Right lobe of liver (tissue), 6 donors: ENCODE measurements at regions not wholly inside any gene's neighbourhood (a gene's known extent, or its start where the extent isn't known, plus 50 kb on each side); places are given as distances from the start of the nearest gene placed in this dataset.
"Not testable (repeated sequence)": the region's sequence is repeated elsewhere in the genome, so short reads cannot be mapped to it uniquely, and the experiment has no call there.

ENCODE experiments used
- ATAC-seq, 4 donors: fragments of 200-7000 bp; cut with Tn5 transposase; one replicate each; pipeline ENCODE4 v1.9.1; 2020; ENCODE audit warnings: mild to moderate bottlenecking in 4 of 4, moderate library complexity in 4 of 4
- DNase-seq, 3 donors: peaks; one replicate each; pipeline ENCODE4 v3.0.0-alpha.2; 2020
- H3K27ac ChIP-seq, 3 donors: fragments of 200-600 bp; one replicate each; pipeline ENCODE4 v1.8.0; 2022
- H3K27me3 ChIP-seq, 2 donors: fragments of 200-600 bp; one replicate each; pipeline ENCODE4 v1.8.0; 2022
- H3K36me3 ChIP-seq, 4 donors: fragments of 200-600 bp; sonication (generic) in 1 of 4; one replicate each; pipeline versions ENCODE4 v1.5.1 to v1.8.0; 2017 to 2022; ENCODE audit warnings: control low read depth in 1 of 4
- H3K4me1 ChIP-seq, 4 donors: fragments of 200-600 bp; sonication (generic) in 1 of 4; one replicate each; pipeline versions ENCODE4 v1.5.1 to v1.8.0; 2017 to 2022; ENCODE audit warnings: control low read depth in 1 of 4
- H3K4me3 ChIP-seq, 3 donors: fragments of 200-600 bp; one replicate each; pipeline ENCODE4 v1.8.0; 2022
- H3K9me3 ChIP-seq, 4 donors: fragments of 200-600 bp; sonication (generic) in 1 of 4; one replicate each; pipeline versions ENCODE4 v1.5.1 to v1.8.0; 2017 to 2022; ENCODE audit warnings: control low read depth in 1 of 4
- CTCF ChIP-seq, 4 donors: fragments of 200-600 bp in 3 of 4; fragments of 450-650 bp in 1 of 4; IDR thresholded peaks; one replicate each; pipeline versions ENCODE4 v1.5.1 to v1.8.0; 2016 to 2022; ENCODE audit warnings: antibody characterized with exemption in 4 of 4, mild to moderate bottlenecking in 2 of 4
- POLR2A ChIP-seq: fragments of 450-650 bp; IDR thresholded peaks from one replicate; pipeline ENCODE4 v1.6.1; 2017; ENCODE audit warnings: antibody characterized with exemption, mild to moderate bottlenecking
- WGBS: methylation state at CpG from one replicate; pipeline ENCODE4 v1.1.6; 2018; ENCODE audit warnings: low coverage, low lambda C conversion rate; ENCODE audit not compliant: insufficient coverage; ENCODE audit errors: missing lambda C conversion rate; 5-methylcytosine and 5-hydroxymethylcytosine counted together
- intact Hi-C, 2 donors: fragments of 100-400 bp; cut with DNase I; formaldehyde crosslinking; loops; one replicate each; pipeline versions ENCODE4 v1.11.2 to v1.14.1; 2022
- donor health status: DM: no; HTN: yes; CAD: no.
- donor health status: DM: no; HTN: no; CAD: no.
- donor health status: DM: no; HTN: no; CAD: no.
- donor health status: DM: no; HTN: yes; CAD: no.
- donor health status: DM: no; HTN: yes; CAD: no.

DNA sequence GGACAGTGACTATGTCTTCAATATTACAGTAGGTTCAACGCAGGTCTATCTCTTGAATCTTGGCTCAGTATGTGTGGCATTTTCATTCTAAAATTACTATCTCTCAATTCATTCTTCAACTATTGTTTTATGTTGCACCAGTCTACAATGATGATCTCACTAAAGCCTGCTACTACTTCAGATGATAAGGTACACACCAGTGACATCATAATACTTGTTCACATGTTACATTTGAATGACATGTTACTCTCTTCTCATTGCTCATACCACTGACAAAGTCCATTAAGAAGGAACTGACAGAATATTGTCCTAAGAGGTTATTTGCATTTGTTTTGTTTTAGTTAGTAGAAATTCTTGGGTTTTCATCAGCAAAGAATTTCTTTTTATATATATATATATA lies 165.2 kb upstream of the ST8SIA4 start:
- H3K4me1 ChIP-seq, result no peaks in the 10 kb centered on the region
- WGBS, result 78% methylated on average over 1 of the region's 1 CpG
- ATAC-seq (no peak), DNase-seq (no peak)
- no peak for TF ChIP-seq POLR2A
- no peak for TF ChIP-seq CTCF (IDR thresholded peaks at IDR 0.05)
- no peak overlapping the region for H3K27ac ChIP-seq
- no peak overlapping the region for H3K4me3 ChIP-seq
- H3K9me3 ChIP-seq, result no peaks in the 10 kb centered on the region
- no peaks in the 10 kb centered on the region for H3K27me3 ChIP-seq
- intact Hi-C loops, result no loop called here
- H3K36me3 ChIP-seq, result no peaks in the 10 kb centered on the region

DNA sequence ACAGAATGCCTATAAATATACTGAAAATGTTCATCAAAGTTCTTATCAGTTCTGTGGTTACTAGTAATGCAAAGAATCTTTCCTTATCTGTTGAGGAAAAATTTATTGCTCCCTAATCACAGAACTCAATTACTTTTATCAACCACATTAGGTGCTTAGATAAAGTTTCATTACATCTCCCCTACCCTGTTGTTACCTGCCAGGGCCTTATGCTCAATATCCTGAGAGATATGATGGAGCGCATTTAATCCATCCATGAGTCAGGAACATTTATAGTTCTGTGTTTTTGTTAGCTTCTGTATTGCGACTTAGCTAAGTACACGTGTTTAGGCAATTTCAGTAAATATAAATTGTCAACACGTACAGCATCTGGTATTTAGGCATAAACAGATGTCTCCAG lies 164.3 kb upstream of the ST8SIA4 start:
- 58% methylated on average over 4 of the region's 4 CpGs for WGBS
- DNase-seq (no peak), ATAC-seq (no peak)
- no peaks in the 10 kb centered on the region for H3K27me3 ChIP-seq
- no peak overlapping the region for H3K4me3 ChIP-seq
- intact Hi-C loops, result no loop called here
- TF ChIP-seq CTCF (IDR thresholded peaks at IDR 0.05) (no peak), POLR2A (no peak)
- no peaks in the 10 kb centered on the region for H3K9me3 ChIP-seq
- no peaks in the 10 kb centered on the region for H3K4me1 ChIP-seq
- no peak overlapping the region for H3K27ac ChIP-seq
- H3K36me3 ChIP-seq, result no peaks in the 10 kb centered on the region

- Histone ChIP-seq H3K27ac (no peak overlapping the region), H3K36me3 (no peaks in the 10 kb centered on the region), H3K9me3 (no peaks in the 10 kb centered on the region), H3K4me1 (no peaks in the 10 kb centered on the region), H3K27me3 (no peaks in the 10 kb centered on the region), H3K4me3 (no peak overlapping the region)
- TF ChIP-seq CTCF (IDR thresholded peaks at IDR 0.05) (no peak), POLR2A (no peak)
- no peak for DNase-seq
- ATAC-seq, result no peak
- intact Hi-C loops, result no loop called here
These were observed 159.8 kb upstream of the ST8SIA4 start for GRCh38 chr5:101062902-101063301.

- intact Hi-C loops, result no loop called here
- Histone ChIP-seq H3K27ac (no peak overlapping the region), H3K4me1 (no peaks in the 10 kb centered on the region), H3K4me3 (no peak overlapping the region), H3K9me3 (no peaks in the 10 kb centered on the region), H3K27me3 (no peaks in the 10 kb centered on the region), H3K36me3 (no peaks in the 10 kb centered on the region)
- TF ChIP-seq POLR2A (no peak), CTCF (IDR thresholded peaks at IDR 0.05) (no peak)
- 45% methylated on average over 2 of the region's 2 CpGs for WGBS
- DNase-seq (no peak), ATAC-seq (no peak)
These were observed 144.1 kb upstream of the ST8SIA4 start for GRCh38 chr5:101047181-101047580.

DNA sequence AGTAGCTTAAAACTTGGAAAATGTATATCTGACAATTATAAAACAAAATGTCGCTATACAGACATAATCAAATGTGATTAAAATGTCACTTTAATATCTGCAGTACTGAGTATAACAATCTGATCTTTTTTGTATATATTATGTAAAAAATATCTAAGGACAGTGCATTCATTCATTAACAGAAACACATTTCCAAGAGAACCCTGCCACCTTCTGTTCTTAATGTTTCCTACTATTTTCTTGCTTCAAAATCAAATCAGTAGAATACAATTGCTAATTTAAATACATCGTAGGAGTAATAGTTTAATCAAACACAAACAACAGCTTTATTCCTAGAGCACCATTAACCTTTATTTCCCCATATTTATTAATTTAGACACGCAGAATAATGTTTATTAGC lies 142.6 kb upstream of the ST8SIA4 start:
- intact Hi-C loops, result no loop called here
- ATAC-seq (no peak), DNase-seq (no peak)
- WGBS, result 36% methylated on average over 3 of the region's 3 CpGs
- Histone ChIP-seq H3K27me3 (no peaks in the 10 kb centered on the region), H3K4me1 (no peaks in the 10 kb centered on the region), H3K9me3 (no peaks in the 10 kb centered on the region), H3K4me3 (no peak overlapping the region), H3K27ac (no peak overlapping the region), H3K36me3 (no peaks in the 10 kb centered on the region)
- TF ChIP-seq POLR2A (no peak), CTCF (IDR thresholded peaks at IDR 0.05) (peak in 2 of 4 donors; percentile 3 to 18)

DNA sequence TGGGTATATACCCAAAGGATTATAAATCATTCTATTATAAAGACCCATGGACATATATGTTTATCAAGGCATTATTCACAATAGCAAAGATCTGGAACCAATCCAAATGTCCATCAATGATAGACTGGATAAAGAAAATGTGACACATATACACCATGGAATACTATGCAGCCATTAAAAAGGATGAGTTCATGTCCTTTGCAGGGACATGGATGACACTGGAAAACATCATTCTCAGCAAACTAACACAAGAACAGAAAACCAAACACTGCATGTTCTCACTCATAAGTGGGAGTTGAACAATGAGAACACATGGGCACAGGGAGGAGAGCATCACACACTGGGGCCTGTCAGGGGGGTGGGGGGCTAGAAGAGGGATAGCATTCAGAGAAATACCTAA lies 136.9 kb upstream of the ST8SIA4 start:
- H3K4me3 ChIP-seq, H3K27ac ChIP-seq, H3K4me1 ChIP-seq, intact Hi-C loops, ATAC-seq, H3K36me3 ChIP-seq, H3K9me3 ChIP-seq, DNase-seq, H3K27me3 ChIP-seq: not testable (repeated sequence)
